WTC11 (cell line): ENCODE measurements at regions not wholly inside any gene's neighbourhood (a gene's known extent, or its start where the extent isn't known, plus 50 kb on each side); places are given as distances from the start of the nearest gene placed in this dataset.

Source experiments
- ATAC-seq: fragments of 200-7000 bp; cut with Tn5 transposase; 2 replicates; pipeline ENCODE4 v1.10.0; 2021; ENCODE audit warnings: mild to moderate bottlenecking, moderate library complexity
- CTCF ChIA-PET: fragments of 300-600 bp; sonication (Branson Sonifier 250); formaldehyde crosslinking; loops from one replicate; lab custom pipeline; 2021; ENCODE audit warnings: antibody characterized with exemption; lab: Charles Lee
- POLR2A ChIA-PET: fragments of 350-600 bp; sonication (Branson Sonifier 250); formaldehyde crosslinking; loops from one replicate; lab custom pipeline; 2021; ENCODE audit warnings: antibody characterized with exemption; lab: Charles Lee
- DNase-seq: peaks from one replicate; pipeline ENCODE4 v3.0.0; 2021; ENCODE audit warnings: low spot score
- H3K27ac Mint-ChIP-seq: 2 replicates; pipeline ENCODE4 v1.8.0; 2021; ENCODE audit warnings: mixed read lengths
- H3K27me3 Mint-ChIP-seq: 2 replicates; pipeline ENCODE4 v1.8.0; 2021; ENCODE audit warnings: low read depth, mild to moderate bottlenecking, moderate library complexity, mixed read lengths
- H3K36me3 Mint-ChIP-seq: 2 replicates; pipeline ENCODE4 v1.8.0; 2021; ENCODE audit warnings: mixed read lengths
- H3K4me1 Mint-ChIP-seq: 2 replicates; pipeline ENCODE4 v1.8.0; 2022; ENCODE audit warnings: mixed read lengths
- H3K4me3 Mint-ChIP-seq: 2 replicates; pipeline ENCODE4 v1.8.0; 2021; ENCODE audit warnings: mild to moderate bottlenecking, moderate library complexity, mixed read lengths
- H3K9me3 Mint-ChIP-seq: 2 replicates; pipeline ENCODE4 v1.8.0; 2021; ENCODE audit warnings: mixed read lengths
- ATF2 ChIP-seq: sonication (generic); formaldehyde crosslinking; IDR thresholded peaks from 2 replicates; pipeline ENCODE4 v1.8.1; 2022; ENCODE audit warnings: low read depth, missing genetic modification reagents, borderline replicate concordance
- ATF6 ChIP-seq: sonication (generic); formaldehyde crosslinking; IDR thresholded peaks from 2 replicates; pipeline ENCODE4 v1.8.1; 2023; ENCODE audit warnings: mild to moderate bottlenecking, missing genetic modification reagents
- CREB1 ChIP-seq: sonication (generic); formaldehyde crosslinking; IDR thresholded peaks from 2 replicates; pipeline ENCODE4 v1.8.0; 2023; ENCODE audit warnings: mild to moderate bottlenecking, missing genetic modification reagents
- CTCF ChIP-seq: fragments of 200-600 bp; IDR thresholded peaks from 2 replicates; pipeline ENCODE4 v1.8.0; 2022; ENCODE audit warnings: antibody characterized with exemption
- E2F5 ChIP-seq: sonication (generic); formaldehyde crosslinking; IDR thresholded peaks from 2 replicates; pipeline ENCODE4 v1.8.1; 2022; ENCODE audit warnings: mild to moderate bottlenecking, moderate library complexity, missing genetic modification reagents
- FOXJ3 ChIP-seq: sonication (generic); formaldehyde crosslinking; IDR thresholded peaks from 2 replicates; pipeline ENCODE4 v1.9.0; 2021; ENCODE audit warnings: missing genetic modification reagents, mild to moderate bottlenecking, borderline replicate concordance
- HMGA2 ChIP-seq: fragments of 250-450 bp; sonication (Bioruptor Pico); IDR thresholded peaks from 2 replicates; pipeline ENCODE4 v1.4.0; 2021; ENCODE audit warnings: mild to moderate bottlenecking, moderate library complexity
- IRF2 ChIP-seq: sonication (generic); formaldehyde crosslinking; IDR thresholded peaks from 2 replicates; pipeline ENCODE4 v1.8.0; 2022; ENCODE audit warnings: low read depth, missing genetic modification reagents, borderline replicate concordance
- RORB ChIP-seq: fragments of 250-450 bp; sonication (Bioruptor Pico); IDR thresholded peaks from 2 replicates; pipeline ENCODE4 v1.9.0; 2021; ENCODE audit warnings: mild to moderate bottlenecking
- SOX15 ChIP-seq: fragments of 250-450 bp; sonication (Bioruptor Pico); IDR thresholded peaks from 2 replicates; pipeline ENCODE4 v1.9.0; 2021; ENCODE audit warnings: mild to moderate bottlenecking
- TCF7 ChIP-seq: sonication (generic); formaldehyde crosslinking; IDR thresholded peaks from 2 replicates; pipeline ENCODE4 v1.8.0; 2022; ENCODE audit warnings: mild to moderate bottlenecking, low read depth, missing genetic modification reagents, moderate library complexity
- ZNF138 ChIP-seq: sonication (generic); formaldehyde crosslinking; conservative IDR thresholded peaks from 2 replicates; pipeline ENCODE4 v1.8.1; 2022; ENCODE audit warnings: mild to moderate bottlenecking, moderate library complexity, missing genetic modification reagents
- ZNF263 ChIP-seq: sonication (generic); formaldehyde crosslinking; IDR thresholded peaks from 2 replicates; pipeline ENCODE4 v1.8.1; 2022; ENCODE audit warnings: low read depth, mild to moderate bottlenecking, moderate library complexity, missing genetic modification reagents
- ZNF532 ChIP-seq: fragments of 250-450 bp; sonication (Bioruptor Pico); IDR thresholded peaks from 2 replicates; pipeline ENCODE4 v1.9.0; 2021; ENCODE audit warnings: mild to moderate bottlenecking, borderline replicate concordance
- ZNF671 ChIP-seq: fragments of 250-450 bp; sonication (Bioruptor Pico); IDR thresholded peaks from 2 replicates; pipeline ENCODE4 v1.8.0; 2021; ENCODE audit warnings: mild to moderate bottlenecking
- TF ChIP-seq, protein P1 (sequence below): fragments of 250-450 bp; sonication (Bioruptor Pico); IDR thresholded peaks from 2 replicates; pipeline ENCODE4 v1.9.0; 2021; ENCODE audit warnings: mild to moderate bottlenecking
- TF ChIP-seq, protein P2 (sequence below): fragments of 250-450 bp; sonication (Bioruptor Pico); IDR thresholded peaks from 2 replicates; pipeline ENCODE4 v1.9.0; 2021; ENCODE audit warnings: mild to moderate bottlenecking

- ATAC-seq = no peak
- ChIA-PET POLR2A (no interaction called here), CTCF (interaction anchor here (0.6 to 1.4 kb wide), 4 partner anchors 24 to 367 kb away, joined by 3 to 6 read pairs (median 4); no protein-coding TSS in a partner anchor)
- Mint-ChIP-seq H3K27me3 (peaks cover 39% of the 10 kb centered on the region), H3K4me3 (no peak overlapping the region), H3K4me1 (peaks cover 29% of the 10 kb centered on the region), H3K36me3 (no peaks in the 10 kb centered on the region), H3K9me3 (no peaks in the 10 kb centered on the region), H3K27ac (no peak overlapping the region)
- DNase-seq = no peak
- TF ChIP-seq ZNF671 (CRISPR knock-in tag) (no peak), RORB (CRISPR knock-in tag) (no peak), HMGA2 (no peak)
These were observed 178.5 kb upstream of the PITX1 start for GRCh38 chr5:135212361-135213026.

DNA sequence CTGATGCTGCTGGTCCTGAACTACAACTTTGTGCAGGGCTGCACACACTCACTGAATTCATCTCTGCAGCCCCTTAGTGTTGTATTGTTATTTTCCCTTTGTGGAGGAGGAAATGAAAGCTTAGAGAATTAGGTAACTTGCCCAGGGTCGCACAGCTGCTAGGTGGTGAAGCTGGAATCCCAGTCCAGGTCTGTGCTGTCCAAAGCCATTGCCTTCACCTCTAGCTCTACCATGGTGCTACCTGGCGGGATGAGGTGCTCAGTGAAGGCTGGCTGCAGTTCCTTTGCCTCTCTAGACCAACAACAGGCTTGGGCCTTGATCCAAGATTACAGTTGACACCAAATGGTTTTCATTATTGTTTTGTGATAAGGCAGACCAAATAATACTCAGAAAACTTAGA, 177.8 kb upstream of the PITX1 start:
- H3K4me1 Mint-ChIP-seq = peaks cover 29% of the 10 kb centered on the region
- TF ChIP-seq E2F5 (CRISPR knock-in tag) = no peak
- TF ChIP-seq ZNF263 (CRISPR knock-in tag) = no peak
- TF ChIP-seq CTCF = no peak
- no peak for TF ChIP-seq FOXJ3 (CRISPR knock-in tag)
- TF ChIP-seq ATF6 (CRISPR knock-in tag) = no peak
- TF ChIP-seq, protein P1, sequence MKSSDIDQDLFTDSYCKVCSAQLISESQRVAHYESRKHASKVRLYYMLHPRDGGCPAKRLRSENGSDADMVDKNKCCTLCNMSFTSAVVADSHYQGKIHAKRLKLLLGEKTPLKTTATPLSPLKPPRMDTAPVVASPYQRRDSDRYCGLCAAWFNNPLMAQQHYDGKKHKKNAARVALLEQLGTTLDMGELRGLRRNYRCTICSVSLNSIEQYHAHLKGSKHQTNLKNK (CRISPR knock-in tag) = no peak
- no peak for TF ChIP-seq IRF2
- no peak for TF ChIP-seq ATF2
- TF ChIP-seq ZNF138 (CRISPR knock-in tag) = no peak
- TF ChIP-seq CREB1 (CRISPR knock-in tag) = no peak
- TF ChIP-seq, all 79 proteins: peak for 0
- DNase-seq (no peak), ATAC-seq (no peak)
- Mint-ChIP-seq H3K4me3 (no peak overlapping the region), H3K27ac (no peak overlapping the region), H3K27me3 (peaks cover 39% of the 10 kb centered on the region), H3K9me3 (no peaks in the 10 kb centered on the region), H3K36me3 (no peaks in the 10 kb centered on the region)
- CTCF ChIA-PET = interaction anchor here (0.8 to 1.4 kb wide), 2 partner anchors 33 to 354 kb away, joined by 3 to 4 read pairs; no protein-coding TSS in a partner anchor
- POLR2A ChIA-PET = no interaction called here

DNA sequence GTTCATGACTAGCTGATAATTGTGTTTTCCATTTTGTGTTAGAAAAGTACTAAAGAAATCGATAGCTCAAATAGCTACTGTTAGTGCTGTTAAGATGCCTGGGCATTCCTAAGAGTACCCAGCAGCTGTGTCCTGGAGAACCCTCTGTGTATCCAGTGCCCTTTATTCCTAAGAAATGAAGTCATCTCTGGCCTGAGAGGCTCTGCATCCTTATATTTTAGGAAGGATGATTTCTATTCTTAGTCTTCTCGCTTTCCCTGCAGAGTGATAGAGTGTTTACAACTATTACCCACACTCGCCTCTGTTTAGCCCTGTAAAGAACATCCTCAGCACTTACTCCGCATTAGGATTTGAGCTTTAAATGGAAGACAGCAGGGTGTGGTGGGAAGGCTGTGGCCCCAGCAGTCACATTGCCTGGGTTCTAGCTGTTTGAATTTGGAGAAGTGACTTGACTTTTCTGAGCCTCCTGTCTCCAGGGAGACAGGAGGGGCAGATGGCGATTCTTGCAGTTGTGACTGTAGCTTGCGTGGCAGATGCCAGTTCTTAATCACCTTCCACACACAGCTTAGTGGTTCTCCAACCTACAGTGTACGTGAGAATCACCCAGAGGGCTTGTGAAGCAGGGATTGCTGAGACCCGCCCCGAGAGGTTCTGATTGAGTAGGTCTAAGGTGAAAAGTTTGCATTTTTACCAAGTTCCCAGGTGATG, 177.2 kb upstream of the PITX1 start:
- H3K4me1 Mint-ChIP-seq = peaks cover 29% of the 10 kb centered on the region
- ATAC-seq (no peak), DNase-seq (no peak)
- H3K4me3 Mint-ChIP-seq = no peak overlapping the region
- H3K27ac Mint-ChIP-seq = no peak overlapping the region
- POLR2A ChIA-PET = no interaction called here
- H3K36me3 Mint-ChIP-seq = no peaks in the 10 kb centered on the region
- peaks cover 39% of the 10 kb centered on the region for H3K27me3 Mint-ChIP-seq
- CTCF ChIA-PET = interaction anchor here (0.8 to 1.2 kb wide), 2 partner anchors 20 to 34 kb away, joined by 3 read pairs; no protein-coding TSS in a partner anchor
- no peaks in the 10 kb centered on the region for H3K9me3 Mint-ChIP-seq
- TF ChIP-seq TCF7 (no peak), SOX15 (CRISPR knock-in tag) (no peak), ZNF532 (CRISPR knock-in tag) (no peak)
- TF ChIP-seq, protein P2, sequence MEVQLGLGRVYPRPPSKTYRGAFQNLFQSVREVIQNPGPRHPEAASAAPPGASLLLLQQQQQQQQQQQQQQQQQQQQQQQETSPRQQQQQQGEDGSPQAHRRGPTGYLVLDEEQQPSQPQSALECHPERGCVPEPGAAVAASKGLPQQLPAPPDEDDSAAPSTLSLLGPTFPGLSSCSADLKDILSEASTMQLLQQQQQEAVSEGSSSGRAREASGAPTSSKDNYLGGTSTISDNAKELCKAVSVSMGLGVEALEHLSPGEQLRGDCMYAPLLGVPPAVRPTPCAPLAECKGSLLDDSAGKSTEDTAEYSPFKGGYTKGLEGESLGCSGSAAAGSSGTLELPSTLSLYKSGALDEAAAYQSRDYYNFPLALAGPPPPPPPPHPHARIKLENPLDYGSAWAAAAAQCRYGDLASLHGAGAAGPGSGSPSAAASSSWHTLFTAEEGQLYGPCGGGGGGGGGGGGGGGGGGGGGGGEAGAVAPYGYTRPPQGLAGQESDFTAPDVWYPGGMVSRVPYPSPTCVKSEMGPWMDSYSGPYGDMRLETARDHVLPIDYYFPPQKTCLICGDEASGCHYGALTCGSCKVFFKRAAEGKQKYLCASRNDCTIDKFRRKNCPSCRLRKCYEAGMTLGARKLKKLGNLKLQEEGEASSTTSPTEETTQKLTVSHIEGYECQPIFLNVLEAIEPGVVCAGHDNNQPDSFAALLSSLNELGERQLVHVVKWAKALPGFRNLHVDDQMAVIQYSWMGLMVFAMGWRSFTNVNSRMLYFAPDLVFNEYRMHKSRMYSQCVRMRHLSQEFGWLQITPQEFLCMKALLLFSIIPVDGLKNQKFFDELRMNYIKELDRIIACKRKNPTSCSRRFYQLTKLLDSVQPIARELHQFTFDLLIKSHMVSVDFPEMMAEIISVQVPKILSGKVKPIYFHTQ (CRISPR knock-in tag) = no peak
